Liver (tissue), 8 donors: ENCODE measurements at regions not wholly inside any gene's neighbourhood (a gene's known extent, or its start where the extent isn't known, plus 50 kb on each side); places are given as distances from the start of the nearest gene placed in this dataset.

Source experiments
- DNase-seq: peaks from one replicate; pipeline ENCODE4 v3.0.0-alpha.2; 2017; ENCODE audit warnings: low spot score
- H3K27ac ChIP-seq, 2 donors: one replicate each; pipeline ENCODE4 v1.7.0; 2013; ENCODE audit warnings: inconsistent platforms in 2 of 2, low read length in 2 of 2, control low read depth in 1 of 2, low read depth in 1 of 2, mild to moderate bottlenecking in 1 of 2
- H3K27me3 ChIP-seq, 4 donors: one replicate each; pipeline versions ENCODE4 v1.6.1 to v1.7.0; 2013; ENCODE audit warnings: low read length in 3 of 4, inconsistent platforms in 1 of 4, mild to moderate bottlenecking in 1 of 4, moderate library complexity in 1 of 4; ENCODE audit not compliant: control insufficient read depth in 4 of 4, insufficient read depth in 4 of 4
- H3K36me3 ChIP-seq, 4 donors: one replicate each; pipeline versions ENCODE4 v1.6.1 to v1.7.0; 2013; ENCODE audit warnings: low read length in 3 of 4, mild to moderate bottlenecking in 3 of 4, low read depth in 1 of 4, moderate library complexity in 1 of 4; ENCODE audit not compliant: control insufficient read depth in 4 of 4, insufficient read depth in 3 of 4
- H3K4me1 ChIP-seq, 4 donors: one replicate each; pipeline versions ENCODE4 v1.6.1 to v1.7.0; 2013; ENCODE audit warnings: low read length in 3 of 4, mild to moderate bottlenecking in 3 of 4, moderate library complexity in 1 of 4; ENCODE audit not compliant: control insufficient read depth in 4 of 4, insufficient read depth in 4 of 4
- H3K4me3 ChIP-seq, 3 donors: one replicate each; pipeline versions ENCODE4 v1.6.1 to v1.7.0; 2013; ENCODE audit warnings: low read length in 3 of 3, control low read depth in 1 of 3, low read depth in 1 of 3, mild to moderate bottlenecking in 1 of 3
- H3K9ac ChIP-seq, 2 donors: one replicate each; pipeline ENCODE4 v1.7.0; 2013; ENCODE audit warnings: low read length in 2 of 2, mild to moderate bottlenecking in 2 of 2, moderate library complexity in 2 of 2, control low read depth in 1 of 2, low read depth in 1 of 2
- H3K9me3 ChIP-seq, 4 donors: one replicate each; pipeline versions ENCODE4 v1.6.1 to v1.7.0; 2013; ENCODE audit warnings: low read length in 3 of 4; ENCODE audit not compliant: control insufficient read depth in 4 of 4
- CTCF ChIP-seq: fragments of 150-350 bp; IDR thresholded peaks from 2 replicates; pipeline ENCODE4 v1.5.1; 2017; ENCODE audit warnings: improper control_type of control experiment, low read depth, low read length; ENCODE audit not compliant: missing input control
- EGR1 ChIP-seq, 2 donors: IDR thresholded peaks; 2 replicates each; pipeline ENCODE4 v1.6.1; 2016 to 2018; ENCODE audit warnings: antibody characterized with exemption in 2 of 2, low read depth in 2 of 2
- FOXA1 ChIP-seq: IDR thresholded peaks from 2 replicates; pipeline ENCODE4 v1.6.1; 2016; ENCODE audit warnings: antibody characterized with exemption
- FOXA2 ChIP-seq: IDR thresholded peaks from 2 replicates; pipeline ENCODE4 v1.6.1; 2016; ENCODE audit warnings: antibody characterized with exemption
- GABPA ChIP-seq, 2 donors: IDR thresholded peaks in 1 of 2; conservative IDR thresholded peaks in 1 of 2; 2 replicates each; pipeline ENCODE4 v1.6.1; 2016; ENCODE audit warnings: antibody characterized with exemption in 2 of 2, mild to moderate bottlenecking in 1 of 2, moderate library complexity in 1 of 2
- HNF4G ChIP-seq: IDR thresholded peaks from 2 replicates; pipeline ENCODE4 v1.6.1; 2016; ENCODE audit warnings: antibody characterized with exemption
- JUND ChIP-seq, 2 donors: IDR thresholded peaks; 2 replicates each; pipeline ENCODE4 v1.6.1; 2016; ENCODE audit warnings: antibody characterized with exemption in 2 of 2
- MAX ChIP-seq: IDR thresholded peaks from 2 replicates; pipeline ENCODE4 v1.6.1; 2016; ENCODE audit warnings: antibody characterized with exemption
- NR2F2 ChIP-seq: IDR thresholded peaks from 2 replicates; pipeline ENCODE4 v1.6.1; 2016; ENCODE audit warnings: antibody characterized with exemption
- RAD21 ChIP-seq, 2 donors: IDR thresholded peaks; 2 replicates each; pipeline ENCODE4 v1.6.1; 2016; ENCODE audit warnings: antibody characterized with exemption in 2 of 2, mild to moderate bottlenecking in 2 of 2
- REST ChIP-seq: IDR thresholded peaks from 2 replicates; pipeline ENCODE4 v1.6.1; 2016; ENCODE audit warnings: antibody characterized with exemption, mild to moderate bottlenecking
- RXRA ChIP-seq, 2 donors: IDR thresholded peaks; 2 replicates each; pipeline ENCODE4 v1.6.1; 2017 to 2018; ENCODE audit warnings: antibody characterized with exemption in 2 of 2, mild to moderate bottlenecking in 1 of 2
- SP1 ChIP-seq: IDR thresholded peaks from 2 replicates; pipeline ENCODE4 v1.6.1; 2018; ENCODE audit warnings: antibody characterized with exemption, mild to moderate bottlenecking
- TAF1 ChIP-seq: conservative IDR thresholded peaks from 2 replicates; pipeline ENCODE4 v1.6.1; 2016; ENCODE audit warnings: antibody characterized with exemption, mild to moderate bottlenecking
- YY1 ChIP-seq: IDR thresholded peaks from 2 replicates; pipeline ENCODE4 v1.6.1; 2016; ENCODE audit warnings: antibody characterized with exemption, mild to moderate bottlenecking
- WGBS: extraction: QIAGEN DNeasy Blood & Tissue Kit; methylation state at CpG from one replicate; pipeline ENCODE4 v1.1.7; 2013; 5-methylcytosine and 5-hydroxymethylcytosine counted together
- TF ChIP-seq, protein P1 (sequence below): IDR thresholded peaks from 2 replicates; pipeline ENCODE4 v1.6.1; 2016; ENCODE audit warnings: antibody characterized with exemption
- donor health status: healthy.
- donor health status: healthy.
- donor health status: healthy.
- donor health status: healthy.
- donor health status: healthy.

GRCh38 chr14:38950676-38951075, 152.4 kb downstream of the SEC23A start:
- Histone ChIP-seq H3K4me3 (no peak overlapping the region), H3K9ac (no peak overlapping the region), H3K27ac (no peak overlapping the region), H3K4me1 (no peaks in the 10 kb centered on the region), H3K36me3 (no peaks in the 10 kb centered on the region), H3K9me3 (no peaks in the 10 kb centered on the region), H3K27me3 (no peaks in the 10 kb centered on the region)
- DNase-seq: no peak
- WGBS: 74% methylated on average over 4 of the region's 4 CpGs
- TF ChIP-seq HNF4G: no peak
- TF ChIP-seq, protein P1, sequence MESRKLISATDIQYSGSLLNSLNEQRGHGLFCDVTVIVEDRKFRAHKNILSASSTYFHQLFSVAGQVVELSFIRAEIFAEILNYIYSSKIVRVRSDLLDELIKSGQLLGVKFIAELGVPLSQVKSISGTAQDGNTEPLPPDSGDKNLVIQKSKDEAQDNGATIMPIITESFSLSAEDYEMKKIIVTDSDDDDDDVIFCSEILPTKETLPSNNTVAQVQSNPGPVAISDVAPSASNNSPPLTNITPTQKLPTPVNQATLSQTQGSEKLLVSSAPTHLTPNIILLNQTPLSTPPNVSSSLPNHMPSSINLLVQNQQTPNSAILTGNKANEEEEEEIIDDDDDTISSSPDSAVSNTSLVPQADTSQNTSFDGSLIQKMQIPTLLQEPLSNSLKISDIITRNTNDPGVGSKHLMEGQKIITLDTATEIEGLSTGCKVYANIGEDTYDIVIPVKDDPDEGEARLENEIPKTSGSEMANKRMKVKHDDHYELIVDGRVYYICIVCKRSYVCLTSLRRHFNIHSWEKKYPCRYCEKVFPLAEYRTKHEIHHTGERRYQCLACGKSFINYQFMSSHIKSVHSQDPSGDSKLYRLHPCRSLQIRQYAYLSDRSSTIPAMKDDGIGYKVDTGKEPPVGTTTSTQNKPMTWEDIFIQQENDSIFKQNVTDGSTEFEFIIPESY: no peak
- no peak for TF ChIP-seq FOXA2
- TF ChIP-seq EGR1 (IDR thresholded peaks at IDR 0.05; ENCODE audit: low read depth in 2 of 2): no peak
- TF ChIP-seq FOXA1: no peak
- no peak for TF ChIP-seq TAF1
- TF ChIP-seq RAD21 (IDR thresholded peaks at IDR 0.05): no peak
- no peak for TF ChIP-seq RXRA (IDR thresholded peaks at IDR 0.05)
- TF ChIP-seq GABPA (IDR thresholded peaks at IDR 0.05 in 1 of 2, conservative IDR thresholded peaks at IDR 0.05 in 1 of 2): no peak
- no peak for TF ChIP-seq CTCF
- no peak for TF ChIP-seq JUND (IDR thresholded peaks at IDR 0.05)
- TF ChIP-seq MAX: no peak
- no peak for TF ChIP-seq REST
- TF ChIP-seq YY1: no peak

- no peaks in the 10 kb centered on the region for H3K4me1 ChIP-seq
- 94% methylated on average over 6 of the region's 6 CpGs for WGBS
These were observed 154.5 kb downstream of the SEC23A start for GRCh38 chr14:38948576-38948975.

More at GRCh38 chr14:38948576-38948975, 154.5 kb downstream of the SEC23A start:
- no peaks in the 10 kb centered on the region for H3K36me3 ChIP-seq
- H3K9ac ChIP-seq: no peak overlapping the region
- no peaks in the 10 kb centered on the region for H3K9me3 ChIP-seq
- H3K4me3 ChIP-seq: no peak overlapping the region
- TF ChIP-seq CTCF (no peak), SP1 (no peak), NR2F2 (no peak), JUND (IDR thresholded peaks at IDR 0.05) (no peak), HNF4G (no peak)
- TF ChIP-seq, protein P1: no peak
- no peaks in the 10 kb centered on the region for H3K27me3 ChIP-seq
- no peak overlapping the region for H3K27ac ChIP-seq
- no peak for DNase-seq
